Sigmoid colon (tissue), 6 donors: ENCODE measurements at regions not wholly inside any gene's neighbourhood (a gene's known extent, or its start where the extent isn't known, plus 50 kb on each side); places are given as distances from the start of the nearest gene placed in this dataset.

Experiments used
- DNase-seq: peaks from one replicate; pipeline ENCODE4 v3.0.0-alpha.2; 2019
- H3K27ac ChIP-seq, 4 donors: fragments of 200-600 bp; sonication (generic); one replicate each; pipeline ENCODE4 v1.5.1; 2016 to 2019; ENCODE audit warnings: mild to moderate bottlenecking in 1 of 4
- H3K27me3 ChIP-seq, 3 donors: fragments of 200-600 bp; sonication (generic); one replicate each; pipeline ENCODE4 v1.5.1; 2019; ENCODE audit warnings: mild to moderate bottlenecking in 1 of 3
- H3K36me3 ChIP-seq, 4 donors: fragments of 200-600 bp; sonication (generic); one replicate each; pipeline ENCODE4 v1.5.1; 2016 to 2019
- H3K4me1 ChIP-seq, 4 donors: fragments of 200-600 bp; sonication (generic); one replicate each; pipeline ENCODE4 v1.5.1; 2017 to 2019
- H3K4me3 ChIP-seq, 4 donors: fragments of 200-600 bp; sonication (generic); one replicate each; pipeline ENCODE4 v1.5.1; 2017 to 2019; ENCODE audit warnings: mild to moderate bottlenecking in 2 of 4, moderate library complexity in 1 of 4
- H3K9me3 ChIP-seq, 4 donors: fragments of 200-600 bp in 3 of 4; sonication (generic) in 3 of 4; one replicate each; pipeline versions ENCODE4 v1.5.1 to v1.6.1; 2013 to 2019
- EP300 ChIP-seq, 4 donors: sonication (generic); formaldehyde crosslinking; IDR thresholded peaks; one replicate each; pipeline ENCODE4 v1.6.1; 2017; ENCODE audit warnings: antibody characterized with exemption in 4 of 4
- POLR2A ChIP-seq, 2 donors: fragments of 450-650 bp; IDR thresholded peaks; one replicate each; pipeline ENCODE4 v1.6.1; 2016; ENCODE audit warnings: antibody characterized with exemption in 2 of 2, mild to moderate bottlenecking in 2 of 2, moderate library complexity in 2 of 2
- POLR2AphosphoS5 ChIP-seq, 4 donors: sonication (generic); formaldehyde crosslinking; IDR thresholded peaks; one replicate each; pipeline ENCODE4 v1.6.1; 2017; ENCODE audit warnings: antibody characterized with exemption in 4 of 4
- WGBS, 2 donors: extraction: QIAGEN DNeasy Blood & Tissue Kit; methylation state at CpG; one replicate each; pipeline ENCODE4 v1.1.7; 2013; 5-methylcytosine and 5-hydroxymethylcytosine counted together
- intact Hi-C: fragments of 100-400 bp; cut with DNase I; formaldehyde crosslinking; loops from one replicate; pipeline ENCODE4 v1.15.1; 2023
- TF ChIP-seq, protein P1 (sequence below), 4 experiments: fragments of 450-650 bp in 3 of 4; fragments of 200-600 bp in 1 of 4; IDR thresholded peaks; one replicate each; pipeline ENCODE4 v1.5.1; 2016 to 2019; ENCODE audit warnings: antibody characterized with exemption in 4 of 4, mild to moderate bottlenecking in 3 of 4, moderate library complexity in 2 of 4
- donor health status: healthy with polysubstance abuse.
- donor health status: healthy.

GRCh38 chr15:20361091-20361490, 180.5 kb downstream of the GOLGA6L6 start:
- no peak for DNase-seq
- TF ChIP-seq POLR2A (IDR thresholded peaks at IDR 0.05) (no peak), EP300 (IDR thresholded peaks at IDR 0.05) (no peak), POLR2AphosphoS5 (IDR thresholded peaks at IDR 0.05) (no peak)
- TF ChIP-seq, protein P1, sequence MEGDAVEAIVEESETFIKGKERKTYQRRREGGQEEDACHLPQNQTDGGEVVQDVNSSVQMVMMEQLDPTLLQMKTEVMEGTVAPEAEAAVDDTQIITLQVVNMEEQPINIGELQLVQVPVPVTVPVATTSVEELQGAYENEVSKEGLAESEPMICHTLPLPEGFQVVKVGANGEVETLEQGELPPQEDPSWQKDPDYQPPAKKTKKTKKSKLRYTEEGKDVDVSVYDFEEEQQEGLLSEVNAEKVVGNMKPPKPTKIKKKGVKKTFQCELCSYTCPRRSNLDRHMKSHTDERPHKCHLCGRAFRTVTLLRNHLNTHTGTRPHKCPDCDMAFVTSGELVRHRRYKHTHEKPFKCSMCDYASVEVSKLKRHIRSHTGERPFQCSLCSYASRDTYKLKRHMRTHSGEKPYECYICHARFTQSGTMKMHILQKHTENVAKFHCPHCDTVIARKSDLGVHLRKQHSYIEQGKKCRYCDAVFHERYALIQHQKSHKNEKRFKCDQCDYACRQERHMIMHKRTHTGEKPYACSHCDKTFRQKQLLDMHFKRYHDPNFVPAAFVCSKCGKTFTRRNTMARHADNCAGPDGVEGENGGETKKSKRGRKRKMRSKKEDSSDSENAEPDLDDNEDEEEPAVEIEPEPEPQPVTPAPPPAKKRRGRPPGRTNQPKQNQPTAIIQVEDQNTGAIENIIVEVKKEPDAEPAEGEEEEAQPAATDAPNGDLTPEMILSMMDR (IDR thresholded peaks at IDR 0.05) = no peak
- peaks cover 0 to 3% (median 0%) of the 10 kb centered on the region in 4 donors for H3K9me3 ChIP-seq
- no peaks in the 10 kb centered on the region for H3K4me1 ChIP-seq
- no peaks in the 10 kb centered on the region for H3K27me3 ChIP-seq
- H3K27ac ChIP-seq = no peak overlapping the region
- intact Hi-C loops = no loop called here
- no peaks in the 10 kb centered on the region for H3K36me3 ChIP-seq
- H3K4me3 ChIP-seq = no peak overlapping the region

DNA sequence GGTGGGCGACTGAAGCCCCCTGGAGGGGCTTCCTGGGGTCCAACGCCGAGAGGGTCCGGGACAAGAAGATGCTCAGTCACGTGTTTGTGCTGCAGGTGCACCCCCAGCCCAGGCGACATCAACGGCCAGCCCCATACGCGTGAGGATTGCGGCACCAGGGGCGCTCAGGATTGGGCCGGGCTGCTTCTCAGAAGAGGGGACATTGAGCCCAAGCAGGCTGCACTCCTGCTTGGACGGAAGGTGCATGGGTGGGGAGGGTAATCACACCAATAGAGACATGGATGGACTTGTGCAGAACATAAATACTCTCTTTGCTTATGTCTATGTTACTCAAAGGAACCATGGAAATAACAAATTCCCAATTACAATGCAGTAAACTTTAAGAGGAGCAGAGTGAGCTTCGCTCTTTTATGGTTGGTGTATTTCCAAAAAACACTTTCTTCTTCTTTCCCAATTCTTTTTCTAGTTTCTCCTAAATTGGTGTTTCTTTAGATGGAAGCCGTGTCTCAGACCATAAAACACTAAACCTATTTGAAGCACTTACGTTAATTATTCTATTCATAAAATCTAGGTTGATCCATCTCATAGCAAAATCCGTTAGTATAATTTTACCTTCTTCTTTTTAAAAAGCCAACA, 182.7 kb downstream of the GOLGA6L6 start:
- no peaks in the 10 kb centered on the region for H3K36me3 ChIP-seq
- TF ChIP-seq EP300 (IDR thresholded peaks at IDR 0.05) (no peak), POLR2AphosphoS5 (IDR thresholded peaks at IDR 0.05) (no peak), POLR2A (IDR thresholded peaks at IDR 0.05) (no peak)
- TF ChIP-seq, protein P1 (IDR thresholded peaks at IDR 0.05) = no peak
- no peak for DNase-seq
- no peaks in the 10 kb centered on the region for H3K27me3 ChIP-seq
- H3K27ac ChIP-seq = no peak overlapping the region
- 76 to 78% methylated on average over 17 of the region's 17 CpGs for WGBS, 2 donors
- no peaks in the 10 kb centered on the region for H3K4me1 ChIP-seq
- no peak overlapping the region for H3K4me3 ChIP-seq
- peaks cover 0 to 3% (median 0%) of the 10 kb centered on the region in 4 donors for H3K9me3 ChIP-seq
- intact Hi-C loops = no loop called here

- H3K36me3 ChIP-seq = no peaks in the 10 kb centered on the region
- TF ChIP-seq POLR2A (IDR thresholded peaks at IDR 0.05) (no peak), POLR2AphosphoS5 (IDR thresholded peaks at IDR 0.05) (no peak), EP300 (IDR thresholded peaks at IDR 0.05) (no peak)
- TF ChIP-seq, protein P1 (IDR thresholded peaks at IDR 0.05) = no peak
- WGBS, 2 donors = 90% methylated on average over 28 of the region's 28 CpGs
- no peak overlapping the region for H3K4me3 ChIP-seq
- H3K27me3 ChIP-seq = no peaks in the 10 kb centered on the region
- DNase-seq = peak; percentile 72
- no peak overlapping the region for H3K27ac ChIP-seq
- intact Hi-C loops = no loop called here
- H3K4me1 ChIP-seq = no peaks in the 10 kb centered on the region
- peaks cover 0 to 3% (median 0%) of the 10 kb centered on the region in 4 donors for H3K9me3 ChIP-seq
Measured at GRCh38 chr15:20358066-20358778, 183.4 kb downstream of the GOLGA6L6 start.

- Histone ChIP-seq H3K36me3 (no peaks in the 10 kb centered on the region), H3K27me3 (no peaks in the 10 kb centered on the region), H3K9me3 (peaks cover 0 to 6% (median 0%) of the 10 kb centered on the region in 4 donors), H3K4me1 (no peaks in the 10 kb centered on the region), H3K27ac (no peak overlapping the region), H3K4me3 (no peak overlapping the region)
- 87 to 89% methylated on average over 17 of the region's 17 CpGs for WGBS, 2 donors
- DNase-seq = peak; percentile 72
- intact Hi-C loops = no loop called here
- TF ChIP-seq POLR2AphosphoS5 (IDR thresholded peaks at IDR 0.05) (no peak), EP300 (IDR thresholded peaks at IDR 0.05) (no peak), POLR2A (IDR thresholded peaks at IDR 0.05) (no peak)
- TF ChIP-seq, protein P1 (IDR thresholded peaks at IDR 0.05) = no peak
Measured at GRCh38 chr15:20357481-20358065, 184.0 kb downstream of the GOLGA6L6 start.
